IMR-90 (cell line): ENCODE measurements at regions not wholly inside any gene's neighbourhood (a gene's known extent, or its start where the extent isn't known, plus 50 kb on each side); places are given as distances from the start of the nearest gene placed in this dataset.

Experiments used
- BHLHE40 ChIP-seq: fragments of 150-350 bp; IDR thresholded peaks from 2 replicates; pipeline ENCODE4 v1.6.1; 2016; ENCODE audit warnings: mild to moderate bottlenecking, low read depth, low read length
- CEBPB ChIP-seq: IDR thresholded peaks from 2 replicates; pipeline ENCODE4 v1.6.1; 2012; ENCODE audit warnings: low read depth, low read length, improper control_type of control experiment
- CTCF ChIP-seq: conservative IDR thresholded peaks from 2 replicates; pipeline ENCODE4 v1.5.1; 2012; ENCODE audit warnings: mild to moderate bottlenecking, low read depth, low read length, improper control_type of control experiment
- MAFK ChIP-seq: IDR thresholded peaks from 2 replicates; pipeline ENCODE4 v1.6.1; 2012; ENCODE audit warnings: low read depth, low read length, improper control_type of control experiment
- MXI1 ChIP-seq: IDR thresholded peaks from 2 replicates; pipeline ENCODE4 v1.6.1; 2012; ENCODE audit warnings: low read depth, mild to moderate bottlenecking, low read length, moderate library complexity, borderline replicate concordance
- NFE2L2 ChIP-seq: fragments of 150-350 bp; IDR thresholded peaks from 2 replicates; pipeline ENCODE4 v1.6.1; 2016; ENCODE audit warnings: low read depth, mild to moderate bottlenecking, low read length
- POLR2A ChIP-seq: IDR thresholded peaks from 2 replicates; pipeline ENCODE4 v1.6.1; 2012; ENCODE audit warnings: mild to moderate bottlenecking, low read depth, low read length
- USF2 ChIP-seq: fragments of 150-350 bp; IDR thresholded peaks from 2 replicates; pipeline ENCODE4 v1.6.1; 2017; ENCODE audit warnings: mild to moderate bottlenecking, antibody characterized with exemption, low read length, low read depth

- no peak for TF ChIP-seq MXI1
- TF ChIP-seq CEBPB: no peak
- no peak for TF ChIP-seq CTCF
- TF ChIP-seq POLR2A: no peak
- no peak for TF ChIP-seq MAFK
- TF ChIP-seq NFE2L2: no peak
- no peak for TF ChIP-seq BHLHE40
- TF ChIP-seq USF2: no peak
Observed at GRCh38 chr18:79581406-79581805, 98.2 kb upstream of the CTDP1 start.
